NCI-H526 treated with DMSO at 0.1 percent for 48 hours (cell line): ENCODE measurements at regions not wholly inside any gene's neighbourhood (a gene's known extent, or its start where the extent isn't known, plus 50 kb on each side); places are given as distances from the start of the nearest gene placed in this dataset.

Experiments
- DNase-seq: peaks from one replicate; lab custom pipeline; 2025; lab: John Stamatoyannopoulos, UW

GRCh38 chr15:98202256-98202655 is 241.8 kb downstream of the ARRDC4 start:
- DNase-seq = no peak

GRCh38 chr15:98203872-98204660 is 243.6 kb downstream of the ARRDC4 start:
- DNase-seq = no peak

- DNase-seq = no peak
Observed at GRCh38 chr15:98207928-98208327, 247.4 kb downstream of the ARRDC4 start.

GRCh38 chr15:98213346-98213979 is 253.0 kb downstream of the ARRDC4 start:
- no peak for DNase-seq

GRCh38 chr15:98216166-98216565 is 255.7 kb downstream of the ARRDC4 start:
- DNase-seq = no peak

- no peak for DNase-seq
Observed at GRCh38 chr15:98217356-98217755, 256.9 kb downstream of the ARRDC4 start.

- no peak for DNase-seq
Observed at GRCh38 chr15:98221144-98221543, 260.6 kb downstream of the ARRDC4 start.

- DNase-seq = no peak
Observed at GRCh38 chr15:98221577-98221976, 261.1 kb downstream of the ARRDC4 start.

GRCh38 chr15:98226149-98226548 is 265.6 kb downstream of the ARRDC4 start:
- DNase-seq = no peak

- no peak for DNase-seq
Observed at GRCh38 chr15:98226578-98226977, 266.1 kb downstream of the ARRDC4 start.

- no peak for DNase-seq
Observed at GRCh38 chr15:98228846-98229245, 268.3 kb downstream of the ARRDC4 start.

- DNase-seq = no peak
Observed at GRCh38 chr15:98230975-98231374, 270.5 kb downstream of the ARRDC4 start.

GRCh38 chr15:98231696-98232440 is 271.4 kb downstream of the ARRDC4 start:
- no peak for DNase-seq

- DNase-seq = no peak
Observed at GRCh38 chr15:98232761-98233160, 272.3 kb downstream of the ARRDC4 start.

GRCh38 chr15:98233873-98234272 is 273.4 kb downstream of the ARRDC4 start:
- DNase-seq = no peak

GRCh38 chr15:98240303-98240702 is 279.8 kb downstream of the ARRDC4 start:
- no peak for DNase-seq

GRCh38 chr15:98241032-98241554 is 280.6 kb downstream of the ARRDC4 start:
- DNase-seq = no peak

- no peak for DNase-seq
Observed at GRCh38 chr15:98257290-98257689, 296.8 kb downstream of the ARRDC4 start.

GRCh38 chr15:98263787-98264186 is 303.3 kb downstream of the ARRDC4 start:
- no peak for DNase-seq

GRCh38 chr15:98266295-98266694 is 305.8 kb downstream of the ARRDC4 start:
- DNase-seq = no peak

GRCh38 chr15:98268163-98268562 is 307.7 kb downstream of the ARRDC4 start:
- DNase-seq = no peak

GRCh38 chr15:98272625-98273024 is 312.1 kb downstream of the ARRDC4 start:
- DNase-seq = no peak

- DNase-seq = no peak
Observed at GRCh38 chr15:98276018-98276417, 315.5 kb downstream of the ARRDC4 start.
